Sciatic nerve (tissue), 2 donors: ENCODE measurements at regions not wholly inside any gene's neighbourhood (a gene's known extent, or its start where the extent isn't known, plus 50 kb on each side); places are given as distances from the start of the nearest gene placed in this dataset.

Experiments used
- ATAC-seq: fragments of 200-7000 bp; cut with Tn5 transposase; one replicate; pipeline ENCODE4 v1.9.1; 2020; ENCODE audit warnings: mild to moderate bottlenecking, moderate library complexity
- DNase-seq: peaks from one replicate; pipeline ENCODE4 v3.0.0-alpha.2; 2020; ENCODE audit warnings: low spot score
- intact Hi-C: fragments of 100-400 bp; cut with DNase I; formaldehyde crosslinking; loops from one replicate; pipeline ENCODE4 v1.14.2; 2022
- donor health status: DM: no; HTN: no; CAD: no.
- donor health status: DM: no; HTN: no; CAD: no.

DNA sequence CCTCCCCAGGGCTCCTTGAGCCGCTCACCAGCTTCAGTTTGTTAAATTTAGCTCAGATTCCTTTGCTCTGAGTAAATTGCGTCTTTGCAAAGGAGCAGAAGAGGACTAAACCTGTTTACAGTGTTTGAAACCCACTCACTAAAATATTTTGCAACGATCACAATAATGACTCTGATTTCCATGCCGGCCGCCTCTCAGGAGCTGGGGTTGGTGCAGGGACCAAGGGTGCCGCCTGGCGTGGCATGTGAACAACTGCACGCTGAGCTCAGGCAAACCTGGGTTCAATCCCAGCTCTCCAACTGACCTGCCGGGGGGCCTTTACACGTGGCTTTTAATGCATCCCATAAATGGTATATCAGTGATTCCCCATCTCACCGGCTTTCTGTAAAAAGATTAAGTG is 68.7 kb upstream of the CACNA1A start:
- no peak for ATAC-seq
- intact Hi-C loops: no loop called here

DNA sequence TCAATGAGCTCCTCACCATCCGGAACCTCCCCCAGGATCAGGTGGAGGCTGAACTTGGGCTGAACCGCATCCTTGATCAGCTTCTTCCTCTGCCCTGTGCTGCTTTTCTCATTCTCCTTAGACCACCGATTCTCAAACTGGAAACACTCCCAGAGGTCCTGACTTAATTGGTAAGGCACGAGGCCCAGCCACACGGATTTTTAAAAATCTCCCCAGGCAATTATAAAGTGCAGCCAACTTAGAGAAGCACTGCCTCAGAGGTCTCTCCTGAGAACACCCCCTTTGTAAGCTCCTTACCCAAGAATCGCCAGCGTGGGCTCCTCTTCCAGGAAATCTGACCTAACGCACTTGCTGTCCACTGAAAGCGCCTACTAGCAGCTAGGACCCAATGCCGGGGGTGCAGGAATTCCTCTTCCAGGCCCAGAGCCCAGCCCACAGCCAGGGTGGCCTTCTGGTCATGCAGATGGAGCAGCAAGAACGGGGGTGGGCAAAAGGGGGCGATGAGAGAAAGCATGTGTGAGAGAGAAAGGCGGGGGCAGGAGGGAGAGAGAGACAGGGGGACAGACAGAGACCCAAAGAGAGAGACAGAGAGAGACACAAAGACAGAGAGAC is 66.9 kb upstream of the CACNA1A start:
- no peak for ATAC-seq
- intact Hi-C loops: no loop called here

More for the DNA sequence above, 68.7 kb upstream of the CACNA1A start:
- DNase-seq: no peak

DNA sequence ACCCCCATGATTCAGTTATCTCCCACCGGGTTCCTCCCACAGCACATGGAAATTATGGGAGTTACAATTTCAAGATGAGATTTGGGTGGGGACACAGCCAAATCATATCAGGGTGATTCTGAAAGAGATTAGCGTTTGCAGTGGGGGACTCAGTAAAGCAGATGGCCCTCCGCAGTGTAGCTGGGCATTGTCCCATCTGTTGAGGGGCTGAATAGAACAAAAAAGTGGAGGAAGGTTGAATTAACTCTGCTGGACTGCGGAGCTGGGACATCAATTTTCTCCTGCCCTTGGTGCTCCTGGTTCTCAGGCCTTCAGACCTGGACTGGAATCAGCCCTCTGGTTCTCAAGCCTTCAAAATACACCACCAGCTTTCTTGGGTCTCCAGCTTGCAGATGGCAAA is 55.2 kb upstream of the CACNA1A start:
- ATAC-seq (no peak), DNase-seq (no peak)
- intact Hi-C loops: no loop called here

More for the DNA sequence above, 66.9 kb upstream of the CACNA1A start:
- peak; percentile 63 for DNase-seq

DNA sequence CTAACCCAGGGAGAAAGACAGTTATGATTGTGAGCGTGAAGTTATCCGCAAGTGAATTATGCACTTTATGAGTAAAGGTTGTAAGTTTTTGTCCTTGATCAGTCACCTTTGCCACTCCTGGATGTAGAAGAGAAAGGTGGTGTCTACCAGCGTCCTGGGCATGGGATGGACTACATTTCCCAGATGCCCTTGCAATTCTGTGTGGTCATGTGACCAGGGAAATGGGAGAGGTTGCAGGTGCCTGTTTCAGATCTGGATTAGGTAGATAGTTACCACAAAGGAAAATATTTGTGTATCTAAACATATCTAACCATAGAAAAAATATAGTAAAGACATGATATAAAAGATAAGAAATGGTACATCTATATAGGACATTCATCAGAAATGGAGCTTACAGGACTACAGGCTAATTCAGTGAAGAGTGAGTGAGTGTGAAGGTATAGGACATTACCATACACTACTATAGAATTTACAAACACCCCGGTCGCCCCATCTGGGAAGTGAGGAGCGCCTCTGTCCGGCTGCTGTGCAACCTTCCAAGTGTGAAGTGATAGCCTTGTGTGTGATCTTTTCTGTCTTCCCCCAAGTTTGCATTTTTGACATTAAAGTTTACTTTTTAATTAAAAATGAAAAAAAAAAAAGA is 51.6 kb upstream of the CACNA1A start:
- intact Hi-C loops: no loop called here
- ATAC-seq: no peak
- no peak for DNase-seq

DNA sequence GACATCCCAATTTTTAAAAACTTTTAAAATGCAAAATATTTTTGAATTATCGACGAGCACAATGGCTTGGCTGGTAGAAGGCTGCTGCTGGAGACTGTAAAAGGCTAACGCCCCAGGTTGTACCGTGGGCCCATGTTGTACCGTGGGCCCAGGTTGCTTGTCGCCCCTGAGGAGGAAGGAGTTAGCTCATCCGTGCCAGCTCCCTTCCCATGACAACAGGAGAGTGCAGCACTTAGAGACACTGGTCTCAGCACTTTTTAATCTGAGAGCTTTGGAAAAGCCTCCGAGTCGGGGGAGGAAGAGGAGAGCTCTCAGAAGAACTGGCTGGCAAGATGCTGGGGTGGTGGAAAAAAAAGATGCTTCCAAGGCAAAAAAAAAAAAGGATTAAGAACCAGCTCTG is 50.3 kb upstream of the CACNA1A start:
- intact Hi-C loops: no loop called here
- ATAC-seq: no peak
- DNase-seq: no peak
